ENCODE measurements at regions not wholly inside any gene's neighbourhood (a gene's known extent, or its start where the extent isn't known, plus 50 kb on each side); places are given as distances from the start of the nearest gene placed in this dataset.
"Not testable (repeated sequence)": the region's sequence is repeated elsewhere in the genome, so short reads cannot be mapped to it uniquely, and the experiment has no call there.

- Histone ChIP-seq H3K4me1 (ENCODE audit: control insufficient read depth in 1 of 2, insufficient read depth in 1 of 2, low read depth in 1 of 2, low read length in 1 of 2) (no peaks in the 10 kb centered on the region), H3K27ac (no peak overlapping the region), H3K27me3 (no peaks in the 10 kb centered on the region), H3K4me3 (ENCODE audit: low read depth in 1 of 2, low read length in 1 of 2) (no peak overlapping the region), H3K36me3 (no peaks in the 10 kb centered on the region), H3K9me3 (no peaks in the 10 kb centered on the region)
- no peak for TF ChIP-seq CTCF (IDR thresholded peaks at IDR 0.05)
Observed at GRCh38 chr3:89954137-89954536, 846.7 kb downstream of the EPHA3 start.

DNA sequence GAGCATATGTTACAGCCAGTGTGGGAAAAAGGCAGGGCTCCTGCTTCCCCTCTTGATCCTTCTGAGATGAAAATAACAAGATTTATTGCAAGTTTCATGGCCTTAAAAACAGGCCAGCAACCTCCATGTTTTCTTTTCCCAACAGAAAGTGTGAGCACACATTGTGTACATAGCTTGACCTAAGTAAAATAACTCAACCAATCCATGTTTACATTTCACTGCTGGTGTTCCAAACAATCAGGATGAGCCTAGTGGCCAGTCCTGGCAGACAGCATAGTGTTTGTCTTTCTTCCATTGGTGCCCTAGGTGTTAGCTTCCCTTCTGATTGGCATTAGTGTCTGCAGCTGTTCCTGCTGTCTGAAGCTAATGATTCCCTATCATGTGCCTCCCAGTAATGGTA is 847.7 kb downstream of the EPHA3 start:
- H3K27me3 ChIP-seq: no peaks in the 10 kb centered on the region
- H3K4me1 ChIP-seq (ENCODE audit: control insufficient read depth in 1 of 2, insufficient read depth in 1 of 2, low read depth in 1 of 2, low read length in 1 of 2): no peaks in the 10 kb centered on the region
- no peaks in the 10 kb centered on the region for H3K36me3 ChIP-seq
- no peak for TF ChIP-seq CTCF (IDR thresholded peaks at IDR 0.05)
- no peaks in the 10 kb centered on the region for H3K9me3 ChIP-seq
- no peak overlapping the region for H3K27ac ChIP-seq
- no peak overlapping the region for H3K4me3 ChIP-seq (ENCODE audit: low read depth in 1 of 2, low read length in 1 of 2)

DNA sequence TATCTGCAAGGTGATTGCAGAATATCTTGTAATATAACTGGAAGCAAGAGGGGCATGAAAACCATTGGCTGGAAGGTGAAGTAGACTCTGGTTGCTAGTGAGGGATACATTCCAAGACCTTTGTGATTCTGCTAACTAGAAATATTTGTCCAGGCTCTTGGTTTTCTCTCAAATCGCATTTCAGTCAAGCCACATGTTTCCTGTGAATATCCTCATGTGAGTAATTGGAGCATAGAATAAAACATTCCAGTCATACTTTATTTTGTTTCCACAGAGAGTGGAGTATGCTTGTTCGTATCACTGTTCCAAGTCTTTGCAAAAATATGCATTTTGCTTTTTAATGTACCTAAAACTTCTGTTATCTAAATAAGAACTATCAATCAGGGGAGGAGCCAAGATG is 850.0 kb downstream of the EPHA3 start:
- Histone ChIP-seq H3K4me3 (ENCODE audit: low read depth in 1 of 2, low read length in 1 of 2) (no peak overlapping the region), H3K27me3 (no peaks in the 10 kb centered on the region), H3K36me3 (no peaks in the 10 kb centered on the region), H3K9me3 (no peaks in the 10 kb centered on the region), H3K4me1 (ENCODE audit: control insufficient read depth in 1 of 2, insufficient read depth in 1 of 2, low read depth in 1 of 2, low read length in 1 of 2) (no peaks in the 10 kb centered on the region), H3K27ac (no peak overlapping the region)
- TF ChIP-seq CTCF (IDR thresholded peaks at IDR 0.05): no peak

DNA sequence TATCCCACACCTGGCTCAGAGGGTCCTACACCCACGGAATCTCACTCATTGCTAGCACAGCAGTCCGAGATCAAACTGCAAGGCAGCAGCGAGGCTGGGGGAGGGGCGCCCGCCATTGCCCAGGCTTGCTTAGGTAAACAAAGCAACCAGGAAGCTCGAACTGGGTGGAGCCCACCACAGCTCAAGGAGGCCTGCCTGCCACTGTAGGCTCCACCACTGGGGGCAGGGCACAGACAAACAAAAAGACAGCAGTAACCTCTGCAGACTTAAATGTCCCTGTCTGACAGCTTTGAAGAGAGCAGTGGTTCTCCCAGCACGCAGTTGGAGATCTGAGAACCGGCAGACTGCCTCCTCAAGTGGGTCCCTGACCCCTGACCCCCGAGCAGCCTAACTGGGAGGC is 850.7 kb downstream of the EPHA3 start:
- not testable (repeated sequence) for H3K27ac ChIP-seq; H3K36me3 ChIP-seq; H3K9me3 ChIP-seq; H3K27me3 ChIP-seq; H3K4me3 ChIP-seq (ENCODE audit: low read depth in 1 of 2, low read length in 1 of 2); H3K4me1 ChIP-seq (ENCODE audit: control insufficient read depth in 1 of 2, insufficient read depth in 1 of 2, low read depth in 1 of 2, low read length in 1 of 2)

DNA sequence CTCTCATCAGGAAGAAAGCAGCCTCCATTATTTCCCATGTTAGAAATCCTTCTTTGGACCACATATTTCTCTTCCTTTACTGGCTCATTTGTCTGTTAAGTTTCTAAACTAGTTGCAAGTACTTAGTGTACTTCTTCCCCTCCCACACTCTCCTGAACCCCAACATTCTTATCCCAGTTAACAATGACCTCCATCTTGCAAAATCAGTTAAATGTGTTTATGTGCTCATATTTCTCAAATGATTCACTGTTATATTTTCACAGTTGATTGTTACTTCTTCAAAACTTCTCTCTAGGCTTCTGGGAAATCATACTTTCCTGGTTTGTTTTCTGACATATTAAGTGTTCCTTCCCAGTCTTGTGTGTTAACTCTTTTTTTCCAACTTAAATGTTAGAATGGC is 856.9 kb downstream of the EPHA3 start:
- no peaks in the 10 kb centered on the region for H3K4me1 ChIP-seq (ENCODE audit: control insufficient read depth in 1 of 2, insufficient read depth in 1 of 2, low read depth in 1 of 2, low read length in 1 of 2)
- no peaks in the 10 kb centered on the region for H3K27me3 ChIP-seq
- no peak overlapping the region for H3K27ac ChIP-seq
- H3K4me3 ChIP-seq (ENCODE audit: low read depth in 1 of 2, low read length in 1 of 2): no peak overlapping the region
- no peak for TF ChIP-seq CTCF (IDR thresholded peaks at IDR 0.05)
- H3K9me3 ChIP-seq: no peaks in the 10 kb centered on the region
- H3K36me3 ChIP-seq: no peaks in the 10 kb centered on the region

DNA sequence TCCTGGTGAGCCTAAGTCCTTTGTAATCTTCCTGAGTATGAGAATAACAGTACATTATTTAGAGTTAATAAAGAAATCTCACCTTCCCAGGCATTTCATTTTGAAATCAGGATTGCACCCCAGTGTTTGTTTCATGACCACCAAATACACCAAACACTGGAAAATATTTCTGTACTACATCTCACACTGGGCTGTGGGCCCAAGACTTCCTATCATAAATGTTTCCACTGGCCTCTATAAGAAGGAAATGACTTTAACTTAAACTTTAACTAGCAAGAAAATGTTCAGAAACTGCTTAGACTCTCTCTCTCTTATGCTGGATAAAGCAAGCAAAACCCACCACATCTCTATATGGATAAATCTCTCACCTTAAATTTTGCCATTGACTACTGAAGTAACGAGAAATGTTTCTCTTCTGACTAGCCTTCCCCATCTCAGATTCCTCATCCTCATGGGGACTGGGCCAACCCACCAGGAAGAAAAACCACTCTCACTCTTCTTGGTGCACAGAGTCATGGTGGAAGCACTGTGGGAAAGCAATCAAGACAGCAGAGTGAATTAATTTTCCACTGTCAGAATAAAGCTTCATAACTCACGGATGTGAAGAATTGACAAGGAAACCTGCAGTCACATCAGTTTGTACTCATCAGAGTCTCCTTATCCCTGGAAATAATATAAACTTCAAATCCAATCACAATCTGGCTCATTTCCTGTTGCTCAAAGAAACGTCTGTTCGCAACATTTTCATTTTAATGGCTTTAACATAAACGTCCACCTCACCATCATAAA is 859.6 kb downstream of the EPHA3 start:
- Histone ChIP-seq H3K27me3 (no peaks in the 10 kb centered on the region), H3K36me3 (no peaks in the 10 kb centered on the region), H3K27ac (no peak overlapping the region), H3K9me3 (no peaks in the 10 kb centered on the region), H3K4me3 (ENCODE audit: low read depth in 1 of 2, low read length in 1 of 2) (no peak overlapping the region), H3K4me1 (ENCODE audit: control insufficient read depth in 1 of 2, insufficient read depth in 1 of 2, low read depth in 1 of 2, low read length in 1 of 2) (no peaks in the 10 kb centered on the region)
- no peak for TF ChIP-seq CTCF (IDR thresholded peaks at IDR 0.05)
